Central memory CD8-positive, alpha-beta T cell (primary cell): ENCODE measurements at regions not wholly inside any gene's neighbourhood (a gene's known extent, or its start where the extent isn't known, plus 50 kb on each side); places are given as distances from the start of the nearest gene placed in this dataset.
A peak's percentile ranks its signal among the peaks of the same experiment; 100 is the strongest.

Experiments
- ATAC-seq: fragments of 150-1000 bp; cut with Tn5 transposase; replicated peaks from 2 replicates; pipeline ENCODE4 v1.10.0; 2022; ENCODE audit warnings: mild to moderate bottlenecking, moderate FRiP score, moderate number of reproducible peaks; ENCODE audit not compliant: poor library complexity, severe bottlenecking; ENCODE audit errors: extremely low read depth
- DNase-seq, 2 donors: peaks; one replicate each; pipeline ENCODE4 v3.0.0; 2021; ENCODE audit warnings: low spot score in 2 of 2
- H3K27ac Mint-ChIP-seq: one replicate; pipeline ENCODE4 v1.8.0; 2022; ENCODE audit warnings: low read depth, mild to moderate bottlenecking, moderate library complexity, mixed read lengths
- H3K27me3 Mint-ChIP-seq: one replicate; pipeline ENCODE4 v1.8.0; 2022; ENCODE audit warnings: mixed read lengths
- H3K36me3 Mint-ChIP-seq: one replicate; pipeline ENCODE4 v1.8.0; 2022; ENCODE audit warnings: mild to moderate bottlenecking, moderate library complexity, mixed read lengths; ENCODE audit not compliant: insufficient read depth
- H3K4me1 Mint-ChIP-seq: one replicate; pipeline ENCODE4 v1.8.0; 2022; ENCODE audit warnings: mixed read lengths
- H3K4me3 Mint-ChIP-seq: one replicate; pipeline ENCODE4 v1.8.0; 2022; ENCODE audit warnings: mild to moderate bottlenecking, moderate library complexity, mixed read lengths
- H3K9me3 Mint-ChIP-seq: one replicate; pipeline ENCODE4 v1.8.0; 2022; ENCODE audit warnings: mixed read lengths

DNA sequence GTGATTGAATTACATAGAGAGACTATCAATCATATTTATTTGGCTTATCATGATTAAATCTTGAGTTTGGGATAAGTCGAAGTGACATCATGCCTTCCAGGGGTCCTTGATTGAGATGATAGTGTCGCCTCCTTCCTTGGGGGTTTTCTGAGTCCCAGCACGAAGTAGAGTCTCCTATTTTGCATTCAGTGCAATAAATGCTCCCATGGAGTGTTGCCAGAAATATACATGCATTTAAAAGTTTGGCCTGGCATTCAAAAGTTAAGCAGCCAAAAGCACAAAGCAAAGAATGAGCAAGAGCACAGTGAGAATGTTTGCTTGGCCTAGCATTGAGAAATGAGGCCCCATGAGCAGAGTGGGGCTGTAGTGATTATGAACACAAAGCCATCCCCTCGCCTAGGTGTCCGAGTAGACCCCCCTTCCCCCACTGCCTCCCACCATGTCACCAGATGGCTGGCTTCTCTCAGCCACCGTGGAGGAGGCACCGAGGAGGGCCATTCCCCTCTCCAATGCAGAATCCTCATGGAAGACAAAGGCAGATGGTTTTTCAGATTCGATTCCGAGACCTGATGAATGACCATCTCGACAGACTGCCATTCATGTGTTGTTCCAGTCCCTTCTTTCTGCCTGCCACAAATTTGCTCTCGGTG is 58.8 kb upstream of the UBL3 start:
- Mint-ChIP-seq H3K36me3 (no peaks in the 10 kb centered on the region), H3K4me1 (peaks cover 6% of the 10 kb centered on the region), H3K27ac (no peak overlapping the region), H3K27me3 (no peaks in the 10 kb centered on the region), H3K4me3 (no peak overlapping the region), H3K9me3 (no peaks in the 10 kb centered on the region)
- ATAC-seq: no peak
- no peak for DNase-seq

DNA sequence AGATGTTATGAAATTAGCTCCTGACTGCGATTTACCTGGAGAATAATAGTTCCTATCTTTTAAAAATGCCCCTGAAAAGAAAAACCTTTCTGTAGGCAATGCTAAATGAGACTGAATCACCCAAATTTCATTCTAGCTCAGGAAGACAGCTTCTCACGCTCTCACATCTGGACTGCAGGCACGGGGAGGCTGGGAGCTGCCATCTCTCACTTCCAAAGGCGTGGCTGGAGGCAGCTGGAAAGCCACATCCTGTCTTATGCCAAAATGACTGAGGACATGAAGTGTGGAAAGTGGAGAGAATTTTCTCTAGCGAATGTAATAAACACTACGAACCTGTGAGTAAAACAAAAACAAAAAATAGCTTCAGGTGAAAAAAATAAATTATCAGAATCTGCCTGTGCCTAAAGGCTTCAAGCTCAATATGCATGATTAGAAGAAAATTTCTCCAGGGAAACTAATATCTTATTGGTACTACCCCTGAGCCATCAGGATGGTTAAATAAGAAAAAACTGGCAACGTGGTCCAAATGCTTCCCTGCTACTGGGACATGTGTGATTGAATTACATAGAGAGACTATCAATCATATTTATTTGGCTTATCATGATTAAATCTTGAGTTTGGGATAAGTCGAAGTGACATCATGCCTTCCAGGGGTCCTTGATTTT is 58.1 kb upstream of the UBL3 start:
- H3K27ac Mint-ChIP-seq: no peak overlapping the region
- H3K4me3 Mint-ChIP-seq: no peak overlapping the region

DNA sequence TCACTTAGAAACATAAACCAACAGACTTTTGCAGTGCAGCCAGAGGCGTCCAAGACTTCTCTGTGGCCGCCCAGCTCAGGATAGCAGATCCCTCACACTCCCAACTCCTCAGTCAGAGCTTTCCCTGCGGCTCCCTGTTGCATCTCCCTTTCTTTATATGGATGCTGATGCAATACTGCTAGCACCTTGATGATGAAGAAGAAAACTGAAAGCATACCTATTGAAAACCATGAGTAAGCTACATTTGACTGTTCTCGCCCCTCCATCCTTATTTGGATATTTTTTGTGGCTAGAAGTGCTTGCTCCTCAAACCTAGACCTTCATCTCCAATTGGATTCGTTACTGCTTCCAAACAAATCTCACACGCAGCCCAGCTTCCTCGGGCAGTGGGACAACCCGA is 57.3 kb upstream of the UBL3 start:
- no peak for DNase-seq
- ATAC-seq: no peak
- Mint-ChIP-seq H3K4me1 (peaks cover 17% of the 10 kb centered on the region), H3K9me3 (no peaks in the 10 kb centered on the region), H3K36me3 (no peaks in the 10 kb centered on the region), H3K27me3 (no peaks in the 10 kb centered on the region), H3K27ac (no peak overlapping the region), H3K4me3 (no peak overlapping the region)

More for the DNA sequence above, 58.1 kb upstream of the UBL3 start:
- no peaks in the 10 kb centered on the region for H3K36me3 Mint-ChIP-seq
- peaks cover 8% of the 10 kb centered on the region for H3K4me1 Mint-ChIP-seq
- H3K9me3 Mint-ChIP-seq: no peaks in the 10 kb centered on the region
- ATAC-seq (no peak), DNase-seq (no peak)
- H3K27me3 Mint-ChIP-seq: no peaks in the 10 kb centered on the region

DNA sequence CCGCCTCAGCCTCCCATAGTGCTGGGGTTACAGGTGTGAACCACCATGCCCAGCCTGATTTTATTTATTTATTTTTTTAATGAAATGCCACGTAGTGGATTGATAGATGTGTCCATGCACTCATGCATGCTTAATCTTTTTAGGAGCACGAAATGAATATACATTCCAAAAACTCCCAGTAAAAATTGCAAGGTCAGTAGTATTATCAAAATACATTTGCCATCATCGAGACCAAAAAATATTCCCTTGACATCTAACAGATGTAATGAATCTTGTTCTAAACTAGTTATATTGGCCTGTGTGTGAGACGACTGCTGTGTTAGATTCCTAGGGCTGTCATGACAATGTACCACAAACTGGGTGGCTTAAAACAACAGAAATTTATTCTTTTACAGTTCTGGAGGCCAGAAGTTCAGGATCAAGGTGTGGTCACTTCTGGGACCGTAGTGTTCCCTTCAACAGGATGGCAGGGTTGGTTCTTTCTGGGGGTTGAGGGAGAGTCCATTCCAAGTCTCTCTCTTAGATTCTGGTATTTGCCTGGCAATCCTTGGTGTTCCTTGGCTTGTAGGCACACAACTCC is 56.1 kb upstream of the UBL3 start:
- H3K4me3 Mint-ChIP-seq: no peak overlapping the region
- H3K9me3 Mint-ChIP-seq: no peaks in the 10 kb centered on the region

DNA sequence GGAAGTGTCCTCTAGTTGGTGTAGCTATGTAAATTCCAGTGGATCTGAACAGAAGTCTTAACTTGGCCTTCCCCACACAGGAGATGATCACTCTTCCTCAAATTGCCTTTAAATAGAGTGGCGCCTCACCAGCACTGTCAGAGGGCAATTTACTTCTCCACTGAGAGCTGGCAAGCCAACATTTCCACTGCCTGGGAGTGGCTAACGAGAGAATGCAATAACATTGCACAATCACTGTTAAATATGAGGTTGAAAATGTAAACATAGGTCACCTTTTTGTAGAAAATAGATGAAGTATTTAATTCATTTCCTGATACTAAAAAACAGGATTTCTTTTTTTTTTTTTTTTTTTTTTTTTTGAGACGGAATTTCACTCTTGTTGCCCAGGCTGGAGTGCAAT is 55.4 kb upstream of the UBL3 start:
- H3K27ac Mint-ChIP-seq: no peak overlapping the region
- no peaks in the 10 kb centered on the region for H3K9me3 Mint-ChIP-seq
- ATAC-seq (no peak), DNase-seq (no peak)
- H3K4me1 Mint-ChIP-seq: peaks cover 34% of the 10 kb centered on the region
- no peaks in the 10 kb centered on the region for H3K27me3 Mint-ChIP-seq
- H3K4me3 Mint-ChIP-seq: no peak overlapping the region
- no peaks in the 10 kb centered on the region for H3K36me3 Mint-ChIP-seq

More for the DNA sequence above, 56.1 kb upstream of the UBL3 start:
- Mint-ChIP-seq H3K27ac (no peak overlapping the region), H3K27me3 (no peaks in the 10 kb centered on the region), H3K4me1 (peaks cover 27% of the 10 kb centered on the region), H3K36me3 (no peaks in the 10 kb centered on the region)
- DNase-seq: no peak
- no peak for ATAC-seq

DNA sequence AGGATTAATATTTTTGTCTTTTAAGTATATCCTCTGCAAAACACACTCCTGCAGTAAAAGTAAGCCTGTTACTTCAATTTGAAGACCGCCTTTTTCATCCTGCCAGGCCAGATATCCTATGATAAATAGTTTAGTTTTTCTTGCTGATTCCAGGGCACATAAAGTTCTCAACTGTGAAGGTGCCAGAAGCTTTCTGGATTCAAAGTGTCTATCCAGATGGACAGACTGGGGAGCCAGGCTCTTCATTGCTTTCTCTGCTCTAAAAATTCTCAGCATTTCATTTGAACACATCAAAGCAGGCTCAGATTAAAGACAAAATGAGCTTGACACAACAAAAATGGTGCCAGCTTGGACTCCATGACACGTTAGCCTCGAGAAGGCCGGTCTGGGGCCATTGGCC is 53.6 kb upstream of the UBL3 start:
- Mint-ChIP-seq H3K4me1 (peaks cover 39% of the 10 kb centered on the region), H3K27me3 (no peaks in the 10 kb centered on the region), H3K36me3 (no peaks in the 10 kb centered on the region), H3K27ac (no peak overlapping the region), H3K4me3 (no peak overlapping the region), H3K9me3 (no peaks in the 10 kb centered on the region)
- no peak for ATAC-seq
- DNase-seq: no peak

DNA sequence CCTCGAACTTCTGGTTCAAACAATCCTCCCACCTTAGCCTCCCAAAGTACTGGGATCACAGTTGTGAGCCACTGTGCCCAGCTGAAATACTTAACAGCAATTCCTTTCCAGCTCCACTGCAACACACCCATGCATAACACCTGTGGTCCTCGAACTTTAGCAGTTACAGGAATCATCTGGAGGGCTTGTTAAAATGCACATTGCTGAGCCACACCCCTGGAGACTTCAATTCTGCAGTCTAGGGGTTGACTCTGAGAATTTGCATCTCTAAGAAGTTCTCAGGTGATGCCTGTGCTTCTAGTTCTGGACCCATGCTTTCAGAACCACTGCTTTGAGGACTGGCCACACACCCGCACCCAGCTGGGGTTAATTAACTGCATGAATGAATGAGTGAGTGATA is 53.1 kb upstream of the UBL3 start:
- Mint-ChIP-seq H3K27me3 (no peaks in the 10 kb centered on the region), H3K4me3 (peak overlapping the region; percentile 75), H3K9me3 (no peaks in the 10 kb centered on the region), H3K4me1 (peaks cover 39% of the 10 kb centered on the region), H3K27ac (peak overlapping the region; percentile 90), H3K36me3 (no peaks in the 10 kb centered on the region)
- ATAC-seq (no peak), DNase-seq (no peak)

DNA sequence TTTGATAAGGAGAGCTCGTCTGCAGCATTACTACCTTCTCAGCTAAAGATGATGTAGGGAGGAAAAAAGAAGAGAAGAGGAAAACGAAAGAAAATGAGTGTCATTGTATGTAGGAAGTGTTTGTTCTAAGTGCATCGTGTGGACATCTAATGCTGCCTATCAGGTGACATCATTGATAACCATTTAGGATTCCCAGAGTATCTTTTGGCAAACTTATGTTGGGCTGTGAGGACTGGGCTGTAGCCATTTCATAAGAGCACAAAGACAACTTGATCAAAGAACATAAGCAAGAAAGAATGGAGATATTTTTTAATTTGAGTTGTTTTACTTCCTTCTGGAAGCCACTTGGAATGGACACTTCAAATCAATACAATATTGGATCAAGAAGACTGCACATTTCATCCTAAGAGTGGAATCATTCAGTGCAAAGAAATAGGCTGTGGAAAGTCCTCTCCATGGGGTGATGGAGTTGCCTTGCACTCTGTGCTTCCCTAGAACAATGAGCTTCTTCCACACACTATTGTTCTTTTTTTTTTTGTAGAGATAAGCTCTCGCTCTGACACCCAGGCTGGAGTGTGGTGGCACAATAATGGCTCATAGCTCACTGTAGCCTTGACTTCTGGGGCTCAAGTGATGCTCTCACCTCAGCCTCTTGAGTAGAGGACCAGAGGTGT is 52.4 kb upstream of the UBL3 start:
- Mint-ChIP-seq H3K27me3 (no peaks in the 10 kb centered on the region), H3K4me1 (peaks cover 33% of the 10 kb centered on the region), H3K36me3 (no peaks in the 10 kb centered on the region), H3K4me3 (peak overlapping the region; percentile 75), H3K27ac (peak overlapping the region; percentile 90), H3K9me3 (no peaks in the 10 kb centered on the region)
- ATAC-seq (peak; percentile 9), DNase-seq (no peak)

DNA sequence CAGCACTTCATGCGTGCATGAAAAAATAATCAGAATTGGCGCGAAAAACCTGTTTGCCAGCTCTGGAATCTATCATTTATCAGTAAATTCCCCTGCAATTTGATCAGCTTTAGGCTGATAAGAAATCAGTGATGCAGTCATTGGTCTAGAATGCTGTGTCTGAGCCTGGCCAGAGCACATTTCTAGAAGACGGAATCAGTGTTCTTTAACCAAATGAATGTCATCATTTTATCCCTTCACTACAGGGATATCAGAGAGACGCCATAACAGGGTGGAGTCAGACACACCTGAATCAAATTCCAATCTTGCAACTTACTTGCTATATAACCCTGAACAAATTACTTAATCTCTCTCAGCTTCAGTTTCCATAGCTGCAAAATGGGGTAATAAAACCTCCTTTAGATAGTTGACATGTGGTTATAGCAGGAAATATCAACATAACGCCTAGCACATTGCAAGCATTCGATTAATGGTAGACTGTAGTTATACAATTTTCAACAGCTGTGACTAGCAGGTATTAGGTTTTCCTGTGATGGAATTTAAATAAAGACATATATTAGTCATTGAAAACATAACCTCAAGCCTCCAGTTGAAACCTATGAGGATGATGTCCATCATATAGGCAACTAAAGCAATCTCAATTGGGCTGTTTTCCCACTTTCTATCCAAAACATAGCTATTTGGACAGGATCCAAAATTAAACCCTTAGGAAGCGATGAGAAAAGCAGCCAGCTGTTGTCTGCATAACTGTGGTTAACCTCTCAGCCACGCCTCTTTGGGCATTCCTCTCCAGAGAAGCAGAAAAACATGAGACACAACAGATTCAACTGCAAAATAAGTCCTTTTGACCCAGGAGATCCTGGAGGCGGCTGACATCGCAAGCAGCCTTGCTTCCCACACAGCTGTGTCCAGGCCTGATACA is 51.6 kb upstream of the UBL3 start:
- peak; percentile 96 for ATAC-seq
- peak in 1 of 2 donors; percentile 17 for DNase-seq
- Mint-ChIP-seq H3K4me1 (peaks cover 33% of the 10 kb centered on the region), H3K36me3 (no peaks in the 10 kb centered on the region), H3K9me3 (no peaks in the 10 kb centered on the region), H3K4me3 (peak overlapping the region; percentile 75), H3K27ac (peak overlapping the region; percentile 90), H3K27me3 (no peaks in the 10 kb centered on the region)
